T-helper 1 cell treated with Interleukin-12 subunit alpha and Interleukin-12 subunit beta and Interleukin-4 antibody, amounts not matched to agents 30 μg/mL and 1 μg/mL, for 36 hours (primary cell): ENCODE measurements at regions not wholly inside any gene's neighbourhood (a gene's known extent, or its start where the extent isn't known, plus 50 kb on each side); places are given as distances from the start of the nearest gene placed in this dataset.

Experiments
- H3K27ac Mint-ChIP-seq: one replicate; pipeline ENCODE4 v1.8.0; 2021; ENCODE audit warnings: mild to moderate bottlenecking, mixed read lengths
- H3K27me3 Mint-ChIP-seq: one replicate; pipeline ENCODE4 v1.8.0; 2021; ENCODE audit warnings: low read depth, mixed read lengths
- H3K36me3 Mint-ChIP-seq: one replicate; pipeline ENCODE4 v1.8.0; 2021; ENCODE audit warnings: low read depth, mixed read lengths
- H3K4me1 Mint-ChIP-seq: one replicate; pipeline ENCODE4 v1.8.0; 2021; ENCODE audit warnings: low read depth, mixed read lengths
- H3K4me3 Mint-ChIP-seq: one replicate; pipeline ENCODE4 v1.8.0; 2021; ENCODE audit warnings: mild to moderate bottlenecking, moderate library complexity, mixed read lengths
- H3K9me3 Mint-ChIP-seq: one replicate; pipeline ENCODE4 v1.8.0; 2021; ENCODE audit warnings: mixed read lengths

GRCh38 chr12:93047118-93047517 lies 118.0 kb upstream of the EEA1 start:
- Mint-ChIP-seq H3K27ac (no peak overlapping the region), H3K27me3 (peaks cover 7% of the 10 kb centered on the region), H3K4me1 (no peaks in the 10 kb centered on the region), H3K36me3 (no peaks in the 10 kb centered on the region), H3K4me3 (no peak overlapping the region), H3K9me3 (peaks cover 8% of the 10 kb centered on the region)

GRCh38 chr12:93048656-93049055 lies 119.6 kb upstream of the EEA1 start:
- H3K27ac Mint-ChIP-seq: no peak overlapping the region
- H3K4me1 Mint-ChIP-seq: no peaks in the 10 kb centered on the region
- H3K4me3 Mint-ChIP-seq: no peak overlapping the region
- H3K36me3 Mint-ChIP-seq: no peaks in the 10 kb centered on the region
- peaks cover 13% of the 10 kb centered on the region for H3K27me3 Mint-ChIP-seq
- H3K9me3 Mint-ChIP-seq: peaks cover 8% of the 10 kb centered on the region

GRCh38 chr12:93050026-93050747 lies 121.1 kb upstream of the EEA1 start:
- H3K27ac Mint-ChIP-seq: no peak overlapping the region
- no peaks in the 10 kb centered on the region for H3K4me1 Mint-ChIP-seq
- H3K4me3 Mint-ChIP-seq: no peak overlapping the region
- peaks cover 14% of the 10 kb centered on the region for H3K27me3 Mint-ChIP-seq
- peaks cover 8% of the 10 kb centered on the region for H3K9me3 Mint-ChIP-seq
- H3K36me3 Mint-ChIP-seq: no peaks in the 10 kb centered on the region

GRCh38 chr12:93050748-93051081 lies 121.6 kb upstream of the EEA1 start:
- H3K27ac Mint-ChIP-seq: no peak overlapping the region
- H3K4me3 Mint-ChIP-seq: no peak overlapping the region
- H3K36me3 Mint-ChIP-seq: no peaks in the 10 kb centered on the region
- H3K27me3 Mint-ChIP-seq: peaks cover 19% of the 10 kb centered on the region
- H3K9me3 Mint-ChIP-seq: peaks cover 8% of the 10 kb centered on the region
- H3K4me1 Mint-ChIP-seq: no peaks in the 10 kb centered on the region

GRCh38 chr12:93054021-93054420 lies 124.9 kb upstream of the EEA1 start:
- H3K9me3 Mint-ChIP-seq: no peaks in the 10 kb centered on the region
- H3K4me1 Mint-ChIP-seq: no peaks in the 10 kb centered on the region
- H3K27me3 Mint-ChIP-seq: peaks cover 42% of the 10 kb centered on the region
- no peaks in the 10 kb centered on the region for H3K36me3 Mint-ChIP-seq
- H3K27ac Mint-ChIP-seq: no peak overlapping the region
- no peak overlapping the region for H3K4me3 Mint-ChIP-seq

- H3K9me3 Mint-ChIP-seq: no peaks in the 10 kb centered on the region
- peaks cover 5% of the 10 kb centered on the region for H3K4me1 Mint-ChIP-seq
- H3K27me3 Mint-ChIP-seq: peaks cover 42% of the 10 kb centered on the region
- H3K27ac Mint-ChIP-seq: no peak overlapping the region
- no peak overlapping the region for H3K4me3 Mint-ChIP-seq
- H3K36me3 Mint-ChIP-seq: no peaks in the 10 kb centered on the region
Observed at GRCh38 chr12:93055221-93055620, 126.1 kb upstream of the EEA1 start.

GRCh38 chr12:93056971-93057535 lies 128.0 kb upstream of the EEA1 start:
- Mint-ChIP-seq H3K4me3 (no peak overlapping the region), H3K4me1 (peaks cover 6% of the 10 kb centered on the region), H3K27ac (no peak overlapping the region), H3K36me3 (no peaks in the 10 kb centered on the region), H3K27me3 (peaks cover 35% of the 10 kb centered on the region), H3K9me3 (no peaks in the 10 kb centered on the region)

- no peaks in the 10 kb centered on the region for H3K9me3 Mint-ChIP-seq
- peaks cover 6% of the 10 kb centered on the region for H3K4me1 Mint-ChIP-seq
- H3K27ac Mint-ChIP-seq: no peak overlapping the region
- H3K36me3 Mint-ChIP-seq: no peaks in the 10 kb centered on the region
- H3K27me3 Mint-ChIP-seq: peaks cover 29% of the 10 kb centered on the region
- H3K4me3 Mint-ChIP-seq: no peak overlapping the region
Observed at GRCh38 chr12:93058280-93058679, 129.2 kb upstream of the EEA1 start.

GRCh38 chr12:93059288-93059687 lies 130.2 kb upstream of the EEA1 start:
- Mint-ChIP-seq H3K9me3 (no peaks in the 10 kb centered on the region), H3K4me3 (no peak overlapping the region), H3K4me1 (peaks cover 6% of the 10 kb centered on the region), H3K27me3 (peaks cover 34% of the 10 kb centered on the region), H3K27ac (no peak overlapping the region), H3K36me3 (no peaks in the 10 kb centered on the region)

GRCh38 chr12:93059925-93060665 lies 131.0 kb upstream of the EEA1 start:
- no peaks in the 10 kb centered on the region for H3K36me3 Mint-ChIP-seq
- H3K4me1 Mint-ChIP-seq: peaks cover 6% of the 10 kb centered on the region
- no peaks in the 10 kb centered on the region for H3K9me3 Mint-ChIP-seq
- peaks cover 37% of the 10 kb centered on the region for H3K27me3 Mint-ChIP-seq
- no peak overlapping the region for H3K4me3 Mint-ChIP-seq
- no peak overlapping the region for H3K27ac Mint-ChIP-seq

GRCh38 chr12:93060666-93061472 lies 131.8 kb upstream of the EEA1 start:
- no peak overlapping the region for H3K4me3 Mint-ChIP-seq
- H3K36me3 Mint-ChIP-seq: no peaks in the 10 kb centered on the region
- no peak overlapping the region for H3K27ac Mint-ChIP-seq
- H3K4me1 Mint-ChIP-seq: peaks cover 6% of the 10 kb centered on the region
- peaks cover 31% of the 10 kb centered on the region for H3K27me3 Mint-ChIP-seq
- H3K9me3 Mint-ChIP-seq: no peaks in the 10 kb centered on the region

GRCh38 chr12:93061473-93062419 lies 132.7 kb upstream of the EEA1 start:
- H3K27ac Mint-ChIP-seq: no peak overlapping the region
- no peaks in the 10 kb centered on the region for H3K9me3 Mint-ChIP-seq
- no peak overlapping the region for H3K4me3 Mint-ChIP-seq
- no peaks in the 10 kb centered on the region for H3K36me3 Mint-ChIP-seq
- peaks cover 24% of the 10 kb centered on the region for H3K27me3 Mint-ChIP-seq
- H3K4me1 Mint-ChIP-seq: peaks cover 6% of the 10 kb centered on the region

GRCh38 chr12:93065896-93066295 lies 136.8 kb upstream of the EEA1 start:
- H3K27me3 Mint-ChIP-seq: peaks cover 9% of the 10 kb centered on the region
- H3K4me1 Mint-ChIP-seq: no peaks in the 10 kb centered on the region
- H3K9me3 Mint-ChIP-seq: no peaks in the 10 kb centered on the region
- H3K4me3 Mint-ChIP-seq: no peak overlapping the region
- no peaks in the 10 kb centered on the region for H3K36me3 Mint-ChIP-seq
- no peak overlapping the region for H3K27ac Mint-ChIP-seq

- Mint-ChIP-seq H3K36me3 (no peaks in the 10 kb centered on the region), H3K4me1 (no peaks in the 10 kb centered on the region), H3K9me3 (no peaks in the 10 kb centered on the region), H3K27me3 (no peaks in the 10 kb centered on the region), H3K27ac (no peak overlapping the region), H3K4me3 (no peak overlapping the region)
Observed at GRCh38 chr12:93072340-93072739, 143.2 kb upstream of the EEA1 start.
